NCI-H2196 (cell line): ENCODE measurements at regions not wholly inside any gene's neighbourhood (a gene's known extent, or its start where the extent isn't known, plus 50 kb on each side); places are given as distances from the start of the nearest gene placed in this dataset.

ENCODE experiments used
- DNase-seq: peaks from one replicate; lab custom pipeline; 2025; ENCODE audit not compliant: unreplicated experiment; lab: John Stamatoyannopoulos, UW

GRCh38 chr14:54126947-54127346 is 170.3 kb upstream of the BMP4 start:
- no peak for DNase-seq

GRCh38 chr14:54127526-54127925 is 170.9 kb upstream of the BMP4 start:
- no peak for DNase-seq

- no peak for DNase-seq
These were observed 173.4 kb upstream of the BMP4 start for GRCh38 chr14:54129850-54130640.

- no peak for DNase-seq
These were observed 175.9 kb upstream of the BMP4 start for GRCh38 chr14:54132496-54132895.

- DNase-seq = no peak
These were observed 177.3 kb upstream of the BMP4 start for GRCh38 chr14:54133896-54134295.

- no peak for DNase-seq
These were observed 179.2 kb upstream of the BMP4 start for GRCh38 chr14:54135804-54136280.

- DNase-seq = no peak
These were observed 180.4 kb upstream of the BMP4 start for GRCh38 chr14:54136894-54137613.

- no peak for DNase-seq
These were observed 181.0 kb upstream of the BMP4 start for GRCh38 chr14:54137614-54137961.

GRCh38 chr14:54138024-54138353 is 181.4 kb upstream of the BMP4 start:
- DNase-seq = no peak

- DNase-seq = no peak
These were observed 181.9 kb upstream of the BMP4 start for GRCh38 chr14:54138354-54139038.

GRCh38 chr14:54140551-54140950 is 183.9 kb upstream of the BMP4 start:
- no peak for DNase-seq

- no peak for DNase-seq
These were observed 190.0 kb upstream of the BMP4 start for GRCh38 chr14:54146601-54147000.

GRCh38 chr14:54147282-54147681 is 190.7 kb upstream of the BMP4 start:
- no peak for DNase-seq

- no peak for DNase-seq
These were observed 191.1 kb upstream of the BMP4 start for GRCh38 chr14:54147758-54148157.

- DNase-seq = no peak
These were observed 191.6 kb upstream of the BMP4 start for GRCh38 chr14:54148251-54148650.

- DNase-seq = no peak
These were observed 195.7 kb upstream of the BMP4 start for GRCh38 chr14:54152351-54152750.

- DNase-seq = no peak
These were observed 209.7 kb upstream of the BMP4 start for GRCh38 chr14:54166049-54166950.

- no peak for DNase-seq
These were observed 211.9 kb upstream of the BMP4 start for GRCh38 chr14:54168489-54168888.

GRCh38 chr14:54169254-54169924 is 212.8 kb upstream of the BMP4 start:
- DNase-seq = no peak

- DNase-seq = no peak
These were observed 213.7 kb upstream of the BMP4 start for GRCh38 chr14:54170301-54170700.
